Hepatocyte (in vitro differentiated cells): ENCODE measurements at regions not wholly inside any gene's neighbourhood (a gene's known extent, or its start where the extent isn't known, plus 50 kb on each side); places are given as distances from the start of the nearest gene placed in this dataset.
"Not testable (repeated sequence)": the region's sequence is repeated elsewhere in the genome, so short reads cannot be mapped to it uniquely, and the experiment has no call there.

Experiments used
- DNase-seq: peaks from one replicate; pipeline ENCODE4 v3.0.0-alpha.2; 2016; ENCODE audit warnings: low spot score
- H2AFZ ChIP-seq: fragments of 200-600 bp; sonication (generic); 2 replicates; pipeline ENCODE4 v1.6.0; 2016; ENCODE audit warnings: antibody characterized with exemption, mild to moderate bottlenecking
- H3K27ac ChIP-seq: fragments of 200-600 bp; sonication (generic); 2 replicates; pipeline ENCODE4 v1.5.1; 2016; ENCODE audit warnings: mild to moderate bottlenecking
- H3K27me3 ChIP-seq: fragments of 200-600 bp; sonication (generic); 2 replicates; pipeline ENCODE4 v1.6.1; 2016
- H3K36me3 ChIP-seq: fragments of 200-600 bp; sonication (generic); replicated peaks from 2 replicates; pipeline ENCODE4 v1.5.1; 2016; ENCODE audit warnings: low read depth; ENCODE audit not compliant: insufficient read depth
- H3K4me1 ChIP-seq: fragments of 200-600 bp; sonication (generic); 2 replicates; pipeline ENCODE4 v1.5.1; 2016; ENCODE audit warnings: mild to moderate bottlenecking, moderate library complexity; ENCODE audit not compliant: insufficient read depth
- H3K4me2 ChIP-seq: fragments of 200-600 bp; sonication (generic); 2 replicates; pipeline ENCODE4 v1.6.0; 2016
- H3K4me3 ChIP-seq: fragments of 200-600 bp; sonication (generic); 2 replicates; pipeline ENCODE4 v1.5.1; 2016; ENCODE audit warnings: mild to moderate bottlenecking
- H3K79me2 ChIP-seq: fragments of 200-600 bp; sonication (generic); 2 replicates; pipeline ENCODE4 v1.6.0; 2017; ENCODE audit warnings: mild to moderate bottlenecking
- H3K9me2 ChIP-seq: fragments of 200-600 bp; sonication (generic); replicated peaks from 2 replicates; pipeline ENCODE4 v1.6.0; 2017; ENCODE audit warnings: mild to moderate bottlenecking; ENCODE audit not compliant: insufficient read depth
- H3K9me3 ChIP-seq: fragments of 200-600 bp; sonication (generic); 2 replicates; pipeline ENCODE4 v1.5.1; 2016; ENCODE audit warnings: low read depth, mild to moderate bottlenecking
- H4K20me1 ChIP-seq: fragments of 200-600 bp; sonication (generic); 2 replicates; pipeline ENCODE4 v1.6.0; 2016; ENCODE audit warnings: mild to moderate bottlenecking; ENCODE audit not compliant: insufficient read depth, poor library complexity, severe bottlenecking
- EZH2 ChIP-seq: fragments of 200-600 bp; sonication (generic); IDR thresholded peaks from 2 replicates; pipeline ENCODE4 v1.6.1; 2016; ENCODE audit warnings: antibody characterized with exemption, mild to moderate bottlenecking, borderline replicate concordance
- EZH2phosphoT487 ChIP-seq: fragments of 200-600 bp; sonication (generic); IDR thresholded peaks from one replicate; pipeline ENCODE4 v1.6.1; 2018; ENCODE audit warnings: antibody characterized with exemption, mild to moderate bottlenecking, low read depth, moderate library complexity; ENCODE audit not compliant: unreplicated experiment, severe bottlenecking
- WGBS: methylation state at CpG from one replicate; pipeline ENCODE4 v1.1.6; 2016; ENCODE audit warnings: low lambda C conversion rate; ENCODE audit errors: missing lambda C conversion rate; 5-methylcytosine and 5-hydroxymethylcytosine counted together
- TF ChIP-seq, protein P1 (sequence below): fragments of 200-600 bp; sonication (generic); IDR thresholded peaks from 2 replicates; pipeline ENCODE4 v1.5.1; 2016; ENCODE audit warnings: antibody characterized with exemption, mild to moderate bottlenecking; ENCODE audit not compliant: poor library complexity

DNA sequence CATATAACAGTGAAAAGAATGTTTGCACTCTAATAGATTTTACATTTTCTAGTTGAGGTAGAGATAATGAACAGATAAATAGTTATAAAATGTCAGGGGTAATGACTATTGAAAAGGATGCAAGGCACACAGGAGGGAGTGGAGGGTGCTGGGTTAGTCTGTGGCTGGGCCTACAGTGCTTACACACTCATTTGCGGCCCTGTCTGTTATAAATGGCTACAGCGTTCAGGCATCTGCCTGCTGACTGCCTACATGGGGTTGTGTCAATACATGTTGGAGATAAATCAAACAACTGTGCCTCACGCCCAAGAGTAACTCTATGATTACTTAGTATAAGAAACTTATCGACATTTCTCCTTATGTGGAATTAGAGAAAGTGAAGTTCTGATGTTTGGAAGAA is 313.3 kb downstream of the ACTR3B start:
- Histone ChIP-seq H4K20me1 (no peaks in the 10 kb centered on the region), H3K27ac (no peak overlapping the region), H2AFZ (no peak overlapping the region), H3K9me2 (no peaks in the 10 kb centered on the region), H3K4me1 (no peaks in the 10 kb centered on the region), H3K4me2 (no peak overlapping the region), H3K4me3 (no peak overlapping the region), H3K9me3 (no peaks in the 10 kb centered on the region), H3K36me3 (no peaks in the 10 kb centered on the region), H3K27me3 (no peaks in the 10 kb centered on the region), H3K79me2 (no peaks in the 10 kb centered on the region)
- TF ChIP-seq EZH2, result no peak
- TF ChIP-seq, protein P1, sequence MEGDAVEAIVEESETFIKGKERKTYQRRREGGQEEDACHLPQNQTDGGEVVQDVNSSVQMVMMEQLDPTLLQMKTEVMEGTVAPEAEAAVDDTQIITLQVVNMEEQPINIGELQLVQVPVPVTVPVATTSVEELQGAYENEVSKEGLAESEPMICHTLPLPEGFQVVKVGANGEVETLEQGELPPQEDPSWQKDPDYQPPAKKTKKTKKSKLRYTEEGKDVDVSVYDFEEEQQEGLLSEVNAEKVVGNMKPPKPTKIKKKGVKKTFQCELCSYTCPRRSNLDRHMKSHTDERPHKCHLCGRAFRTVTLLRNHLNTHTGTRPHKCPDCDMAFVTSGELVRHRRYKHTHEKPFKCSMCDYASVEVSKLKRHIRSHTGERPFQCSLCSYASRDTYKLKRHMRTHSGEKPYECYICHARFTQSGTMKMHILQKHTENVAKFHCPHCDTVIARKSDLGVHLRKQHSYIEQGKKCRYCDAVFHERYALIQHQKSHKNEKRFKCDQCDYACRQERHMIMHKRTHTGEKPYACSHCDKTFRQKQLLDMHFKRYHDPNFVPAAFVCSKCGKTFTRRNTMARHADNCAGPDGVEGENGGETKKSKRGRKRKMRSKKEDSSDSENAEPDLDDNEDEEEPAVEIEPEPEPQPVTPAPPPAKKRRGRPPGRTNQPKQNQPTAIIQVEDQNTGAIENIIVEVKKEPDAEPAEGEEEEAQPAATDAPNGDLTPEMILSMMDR, result no peak
- no peak for TF ChIP-seq EZH2phosphoT487
- DNase-seq, result peak; percentile 17
- 66% methylated on average over 4 of the region's 4 CpGs for WGBS

DNA sequence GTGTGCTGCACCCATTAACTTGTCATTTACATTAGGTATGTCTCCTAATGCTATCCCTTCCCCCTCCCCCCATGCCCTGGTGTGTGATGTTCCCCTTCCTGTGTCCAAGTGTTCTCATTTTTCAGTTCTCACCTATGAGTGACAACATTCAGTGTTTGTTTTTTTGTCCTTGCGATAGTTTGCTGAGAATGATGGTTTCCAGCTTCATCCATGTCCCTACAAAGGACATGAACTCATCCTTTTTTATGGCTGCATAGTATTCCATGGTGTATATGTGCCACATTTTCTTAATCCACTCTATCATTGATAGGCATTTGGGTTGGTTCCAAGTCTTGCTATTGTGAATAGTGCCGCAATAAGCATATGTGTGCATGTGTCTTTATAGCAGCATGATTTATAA is 316.7 kb downstream of the ACTR3B start:
- not testable (repeated sequence) for H3K27ac ChIP-seq, H2AFZ ChIP-seq, H3K4me2 ChIP-seq, H3K4me3 ChIP-seq, H3K9me2 ChIP-seq, H3K79me2 ChIP-seq, H3K9me3 ChIP-seq, H3K4me1 ChIP-seq, H3K27me3 ChIP-seq, DNase-seq, H4K20me1 ChIP-seq, H3K36me3 ChIP-seq
- WGBS, result 97% methylated on average over 2 of the region's 2 CpGs

DNA sequence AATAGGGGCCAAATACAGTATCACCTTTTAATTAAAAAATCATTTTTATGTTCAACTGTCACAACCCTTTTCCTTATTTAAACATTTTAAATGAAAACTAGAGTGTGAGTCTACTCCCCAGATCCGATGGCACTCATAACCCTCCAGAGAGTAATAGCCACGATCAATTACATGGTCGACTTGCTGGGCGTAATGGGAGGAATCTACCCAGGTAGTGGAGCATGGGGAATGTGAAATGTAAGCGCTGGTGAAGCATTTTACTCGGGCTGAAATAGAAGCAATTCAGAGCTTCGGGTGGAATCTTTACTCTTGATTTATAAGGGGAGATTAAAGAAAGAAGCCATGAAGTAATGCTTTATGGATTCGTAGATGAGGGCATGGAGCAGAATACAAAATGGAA is 321.9 kb downstream of the ACTR3B start:
- Histone ChIP-seq H4K20me1 (no peaks in the 10 kb centered on the region), H3K9me2 (no peaks in the 10 kb centered on the region), H3K27me3 (no peaks in the 10 kb centered on the region), H2AFZ (no peak overlapping the region), H3K79me2 (no peaks in the 10 kb centered on the region), H3K4me1 (no peaks in the 10 kb centered on the region), H3K4me3 (no peak overlapping the region), H3K9me3 (no peaks in the 10 kb centered on the region), H3K4me2 (no peak overlapping the region), H3K36me3 (no peaks in the 10 kb centered on the region), H3K27ac (no peak overlapping the region)
- no peak for DNase-seq
- 91% methylated on average over 8 of the region's 8 CpGs for WGBS
- TF ChIP-seq EZH2 (no peak), EZH2phosphoT487 (no peak)
- TF ChIP-seq, protein P1, result no peak

DNA sequence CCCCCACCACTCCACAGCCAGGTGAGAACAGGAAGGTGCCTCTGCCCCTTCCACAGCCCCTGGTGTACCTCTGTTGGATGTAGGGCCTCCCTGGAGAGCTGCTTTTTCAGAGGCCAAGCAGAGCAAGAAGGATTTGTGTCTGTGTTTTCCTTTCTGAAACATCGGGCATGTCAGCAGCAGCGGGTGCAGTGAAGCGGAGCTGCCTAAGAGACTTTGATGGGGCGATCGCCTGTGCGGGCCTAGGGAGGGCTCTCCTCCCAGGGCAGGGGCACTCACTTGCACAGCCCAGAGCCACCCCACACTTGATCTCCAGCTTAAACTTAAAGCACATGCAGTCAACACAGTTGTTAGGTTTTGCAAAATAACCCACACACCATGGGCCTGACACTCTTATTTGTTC is 324.7 kb downstream of the ACTR3B start:
- Histone ChIP-seq H3K4me3 (no peak overlapping the region), H2AFZ (no peak overlapping the region), H3K36me3 (no peaks in the 10 kb centered on the region), H3K4me1 (no peaks in the 10 kb centered on the region), H3K4me2 (no peak overlapping the region), H3K27me3 (no peaks in the 10 kb centered on the region), H3K9me2 (no peaks in the 10 kb centered on the region), H4K20me1 (no peaks in the 10 kb centered on the region), H3K79me2 (no peaks in the 10 kb centered on the region), H3K9me3 (no peaks in the 10 kb centered on the region), H3K27ac (no peak overlapping the region)
- no peak for DNase-seq
- TF ChIP-seq EZH2phosphoT487 (no peak), EZH2 (no peak)
- TF ChIP-seq, protein P1, result no peak
- WGBS, result 93% methylated on average over 6 of the region's 6 CpGs
